Naive thymus-derived CD8-positive, alpha-beta T cell (primary cell): ENCODE measurements at regions not wholly inside any gene's neighbourhood (a gene's known extent, or its start where the extent isn't known, plus 50 kb on each side); places are given as distances from the start of the nearest gene placed in this dataset.

Experiments used
- ATAC-seq, 2 donors: fragments of 150-1000 bp; cut with Tn5 transposase in 1 of 2; sonication (Bioruptor Pico), chemical (Tn5 transposase) in 1 of 2; 1 replicate in 1 of 2; 2 replicates in 1 of 2; pipeline ENCODE4 v1.10.0; 2021; ENCODE audit warnings: mild to moderate bottlenecking in 2 of 2, moderate library complexity in 2 of 2
- POLR2A ChIA-PET: fragments of 350-600 bp; sonication (Branson Sonifier 250); formaldehyde crosslinking; loops from one replicate; lab custom pipeline; 2021; ENCODE audit warnings: antibody characterized with exemption; lab: Charles Lee
- DNase-seq, 10 donors: peaks; one replicate each; pipeline versions ENCODE4 v3.0.0 to v3.0.0-alpha.2; 2020 to 2022
- H3K27ac Mint-ChIP-seq, 10 donors: one replicate each; pipeline ENCODE4 v1.8.0; 2020 to 2022; ENCODE audit warnings: mild to moderate bottlenecking in 10 of 10, mixed read lengths in 10 of 10, moderate library complexity in 4 of 10, inconsistent platforms in 1 of 10
- H3K27me3 Mint-ChIP-seq, 5 donors: one replicate each; pipeline ENCODE4 v1.8.0; 2021 to 2022; ENCODE audit warnings: mixed read lengths in 5 of 5
- H3K36me3 Mint-ChIP-seq, 3 donors: one replicate each; pipeline ENCODE4 v1.8.0; 2020 to 2022; ENCODE audit warnings: mixed read lengths in 3 of 3, mild to moderate bottlenecking in 2 of 3, inconsistent platforms in 1 of 3
- H3K4me1 Mint-ChIP-seq, 4 donors: one replicate each; pipeline ENCODE4 v1.8.0; 2021 to 2022; ENCODE audit warnings: mixed read lengths in 4 of 4
- H3K4me3 Mint-ChIP-seq, 10 donors: one replicate each; pipeline ENCODE4 v1.8.0; 2020 to 2022; ENCODE audit warnings: mild to moderate bottlenecking in 10 of 10, mixed read lengths in 10 of 10, moderate library complexity in 6 of 10, inconsistent platforms in 1 of 10
- H3K9me3 Mint-ChIP-seq, 9 donors: one replicate each; pipeline ENCODE4 v1.8.0; 2020 to 2022; ENCODE audit warnings: mixed read lengths in 9 of 9, mild to moderate bottlenecking in 3 of 9, inconsistent platforms in 1 of 9, moderate library complexity in 1 of 9

DNA sequence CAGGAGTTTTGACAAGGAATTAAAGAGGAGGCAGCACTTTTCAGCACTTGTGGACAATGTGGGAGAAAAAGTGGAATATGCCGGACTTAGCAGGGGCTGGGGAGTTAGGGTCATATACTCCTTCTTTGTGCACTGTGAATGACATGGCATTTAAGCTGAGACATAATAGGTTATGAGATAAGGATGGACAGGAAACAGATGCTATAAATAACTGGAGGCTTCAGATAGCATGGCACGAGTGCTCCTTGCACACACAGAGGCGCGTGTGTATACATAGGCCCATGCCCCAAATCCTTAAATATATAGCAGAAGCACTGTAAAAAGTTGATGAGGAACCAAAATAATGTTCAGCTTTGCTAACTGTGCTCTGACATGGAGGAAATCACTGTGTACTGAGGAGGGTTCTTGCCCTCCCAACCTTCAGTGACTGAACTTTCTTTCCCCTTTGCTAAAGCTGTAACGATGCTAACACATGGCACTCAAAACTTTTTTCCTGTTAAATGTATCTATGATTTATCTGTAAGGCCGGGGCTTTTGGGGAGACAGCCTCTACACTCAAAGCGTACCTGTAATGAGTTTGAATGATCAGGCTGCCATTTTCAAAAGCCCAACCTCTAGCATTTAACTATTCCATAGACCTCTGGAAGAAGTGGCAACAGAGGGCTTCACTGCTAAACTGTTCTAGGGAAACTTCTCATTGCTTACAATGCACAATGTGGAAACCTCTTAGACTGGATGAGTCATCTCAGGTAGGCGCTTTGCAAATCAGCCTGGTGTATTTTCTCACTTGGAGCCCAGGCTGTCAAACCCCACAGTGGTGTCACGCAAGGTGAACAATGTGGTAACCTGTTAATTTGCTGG is 784.6 kb downstream of the NR2F2 start:
- ATAC-seq (no peak), DNase-seq (no peak)
- Mint-ChIP-seq H3K27ac (no peak overlapping the region), H3K4me3 (no peak overlapping the region), H3K36me3 (peaks cover 0 to 5% (median 0%) of the 10 kb centered on the region in 3 donors), H3K9me3 (peaks cover under 1 to 26% (median 12%) of the 10 kb centered on the region in 9 donors), H3K4me1 (no peaks in the 10 kb centered on the region), H3K27me3 (peaks cover 0 to 5% (median 0%) of the 10 kb centered on the region in 5 donors)
- POLR2A ChIA-PET, result no interaction called here

DNA sequence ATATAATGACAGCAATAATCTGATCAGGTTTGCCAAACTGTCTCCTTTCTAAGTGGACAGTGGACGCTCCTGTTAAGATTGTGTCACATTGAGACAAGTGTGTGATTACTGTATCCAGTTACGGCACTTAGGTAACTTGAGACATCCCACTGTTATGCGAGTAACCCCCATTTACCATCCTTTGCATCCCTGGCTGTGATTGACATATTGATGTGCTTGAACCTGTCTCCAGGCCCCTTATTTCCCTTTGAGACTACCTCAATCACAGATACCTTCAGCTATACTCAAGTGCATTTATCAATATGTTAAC is 785.2 kb downstream of the NR2F2 start:
- no peak overlapping the region for H3K27ac Mint-ChIP-seq
- H3K4me3 Mint-ChIP-seq, result no peak overlapping the region
- no peaks in the 10 kb centered on the region for H3K4me1 Mint-ChIP-seq
- peaks cover 0 to 5% (median 0%) of the 10 kb centered on the region in 3 donors for H3K36me3 Mint-ChIP-seq
- ATAC-seq, result no peak
- DNase-seq, result no peak
- H3K27me3 Mint-ChIP-seq, result peaks cover 0 to 5% (median 0%) of the 10 kb centered on the region in 5 donors
- POLR2A ChIA-PET, result no interaction called here
- peaks cover 5 to 22% (median 12%) of the 10 kb centered on the region in 9 donors for H3K9me3 Mint-ChIP-seq

GRCh38 chr15:97124790-97125189 is 794.3 kb downstream of the NR2F2 start:
- H3K27me3 Mint-ChIP-seq, result no peaks in the 10 kb centered on the region
- no peaks in the 10 kb centered on the region for H3K4me1 Mint-ChIP-seq
- H3K4me3 Mint-ChIP-seq, result no peak overlapping the region
- H3K36me3 Mint-ChIP-seq, result peaks cover 0 to 5% (median 0%) of the 10 kb centered on the region in 3 donors
- H3K9me3 Mint-ChIP-seq, result peaks cover 2 to 20% (median 10%) of the 10 kb centered on the region in 9 donors
- ATAC-seq (no peak), DNase-seq (no peak)
- H3K27ac Mint-ChIP-seq, result no peak overlapping the region
- POLR2A ChIA-PET, result no interaction called here

DNA sequence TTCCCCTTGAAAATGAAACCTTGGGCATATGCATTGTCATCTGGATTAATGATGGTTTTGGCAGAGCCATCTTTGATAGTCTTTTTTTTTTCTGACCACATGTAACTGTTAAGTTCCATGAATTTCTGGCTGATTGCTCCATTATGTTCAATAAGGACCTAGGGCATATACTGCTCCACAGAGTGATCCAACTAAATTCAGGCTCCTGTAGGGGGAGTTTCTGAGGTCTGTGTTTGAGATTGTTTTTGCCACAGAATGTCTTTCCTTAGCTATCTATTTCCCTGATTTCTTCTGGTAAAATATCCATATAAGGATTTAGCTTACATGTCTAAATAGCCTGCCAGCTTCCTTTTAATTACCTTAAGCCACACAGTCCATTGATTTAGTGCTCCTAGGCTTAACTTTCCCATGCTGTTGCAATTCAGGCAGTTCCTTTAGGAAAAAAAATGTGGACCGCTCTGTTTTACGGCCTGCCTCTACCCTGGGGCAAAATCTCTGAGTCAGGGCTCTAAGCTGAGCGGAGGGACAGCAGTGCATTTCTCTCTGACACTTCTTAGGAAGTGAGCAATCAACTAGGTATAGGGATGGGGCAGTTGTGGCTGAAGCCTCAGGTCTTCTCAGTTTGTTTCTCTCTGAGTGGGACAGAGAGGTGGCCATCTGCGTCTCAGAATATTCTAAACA is 796.2 kb downstream of the NR2F2 start:
- DNase-seq, result no peak
- POLR2A ChIA-PET, result no interaction called here
- Mint-ChIP-seq H3K27ac (no peak overlapping the region), H3K4me3 (no peak overlapping the region), H3K36me3 (peaks cover 0 to 5% (median 0%) of the 10 kb centered on the region in 3 donors), H3K4me1 (no peaks in the 10 kb centered on the region), H3K27me3 (no peaks in the 10 kb centered on the region), H3K9me3 (peaks cover 0 to 18% (median 10%) of the 10 kb centered on the region in 9 donors)
- no peak for ATAC-seq

DNA sequence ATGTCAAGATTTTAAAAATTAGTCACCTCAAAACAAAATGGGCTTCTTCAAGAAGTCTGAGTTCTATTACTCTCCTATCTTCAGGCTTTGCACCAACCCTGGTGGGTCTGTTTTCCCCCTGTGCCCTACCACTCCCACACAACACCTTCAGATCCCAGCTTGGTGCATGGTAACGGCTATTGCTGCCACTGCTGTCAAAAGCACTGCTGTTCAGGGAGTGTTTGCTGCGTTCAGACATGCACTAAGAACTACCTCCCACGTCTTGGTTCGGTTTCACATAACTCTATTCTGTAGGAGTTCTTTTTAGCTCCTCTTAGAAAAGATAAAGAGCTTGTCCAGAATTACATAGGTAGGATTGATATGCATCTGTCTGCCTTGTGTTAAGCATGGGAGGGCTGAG is 799.2 kb downstream of the NR2F2 start:
- POLR2A ChIA-PET, result no interaction called here
- H3K9me3 Mint-ChIP-seq, result peaks cover 2 to 26% (median 15%) of the 10 kb centered on the region in 9 donors
- DNase-seq (no peak), ATAC-seq (no peak)
- H3K4me3 Mint-ChIP-seq, result no peak overlapping the region
- H3K27me3 Mint-ChIP-seq, result peaks cover 0 to 12% (median 2%) of the 10 kb centered on the region in 5 donors
- H3K36me3 Mint-ChIP-seq, result peaks cover 0 to 5% (median 0%) of the 10 kb centered on the region in 3 donors
- no peaks in the 10 kb centered on the region for H3K4me1 Mint-ChIP-seq
- H3K27ac Mint-ChIP-seq, result no peak overlapping the region

DNA sequence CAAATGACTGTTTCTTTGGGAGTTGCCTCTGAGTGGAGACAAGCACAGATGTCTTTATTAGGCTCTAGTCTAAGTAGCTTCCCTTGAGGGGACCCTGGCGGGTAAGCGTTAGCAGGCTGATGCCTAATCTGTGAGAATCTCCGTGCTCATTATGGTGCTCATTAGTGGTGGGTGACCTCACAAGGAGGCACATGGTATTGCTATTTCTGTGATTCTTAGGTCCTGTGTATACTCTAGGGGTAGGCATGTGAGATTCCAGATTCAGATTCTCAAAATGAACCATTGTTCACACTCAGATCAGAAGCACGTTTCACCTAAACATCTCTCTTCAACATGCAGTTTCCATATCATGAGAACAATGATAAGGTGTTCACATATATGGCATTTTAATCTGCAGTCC is 809.7 kb downstream of the NR2F2 start:
- DNase-seq (no peak), ATAC-seq (no peak)
- H3K9me3 Mint-ChIP-seq, result peaks cover 0 to 23% (median 5%) of the 10 kb centered on the region in 9 donors
- no peaks in the 10 kb centered on the region for H3K27me3 Mint-ChIP-seq
- POLR2A ChIA-PET, result no interaction called here
- H3K27ac Mint-ChIP-seq, result no peak overlapping the region
- H3K4me1 Mint-ChIP-seq, result no peaks in the 10 kb centered on the region
- H3K36me3 Mint-ChIP-seq, result no peaks in the 10 kb centered on the region
- no peak overlapping the region for H3K4me3 Mint-ChIP-seq

DNA sequence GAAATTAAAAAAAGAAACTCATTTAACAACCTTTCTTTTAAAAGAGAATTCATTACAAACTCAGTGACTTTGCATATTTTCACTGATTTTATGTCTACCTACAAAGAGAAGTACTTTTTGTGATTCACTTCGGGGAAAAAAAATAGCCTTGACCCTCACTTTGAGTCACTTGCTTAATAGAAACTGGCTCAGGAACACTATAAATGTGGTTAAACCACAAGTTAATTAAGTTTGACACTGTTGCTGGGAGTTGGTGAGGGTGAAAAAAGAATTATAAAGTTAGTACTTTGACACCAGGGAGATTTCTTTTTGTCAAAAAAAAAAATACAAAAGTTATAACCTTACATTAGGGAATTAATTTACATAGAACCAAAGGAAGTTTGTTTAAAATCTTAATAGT is 810.9 kb downstream of the NR2F2 start:
- ATAC-seq (no peak), DNase-seq (no peak)
- POLR2A ChIA-PET, result no interaction called here
- Mint-ChIP-seq H3K4me1 (no peaks in the 10 kb centered on the region), H3K4me3 (no peak overlapping the region), H3K27me3 (peaks cover 0 to 1% (median 0%) of the 10 kb centered on the region in 5 donors), H3K36me3 (no peaks in the 10 kb centered on the region), H3K27ac (no peak overlapping the region), H3K9me3 (peaks cover 0 to 17% (median 4%) of the 10 kb centered on the region in 9 donors)

DNA sequence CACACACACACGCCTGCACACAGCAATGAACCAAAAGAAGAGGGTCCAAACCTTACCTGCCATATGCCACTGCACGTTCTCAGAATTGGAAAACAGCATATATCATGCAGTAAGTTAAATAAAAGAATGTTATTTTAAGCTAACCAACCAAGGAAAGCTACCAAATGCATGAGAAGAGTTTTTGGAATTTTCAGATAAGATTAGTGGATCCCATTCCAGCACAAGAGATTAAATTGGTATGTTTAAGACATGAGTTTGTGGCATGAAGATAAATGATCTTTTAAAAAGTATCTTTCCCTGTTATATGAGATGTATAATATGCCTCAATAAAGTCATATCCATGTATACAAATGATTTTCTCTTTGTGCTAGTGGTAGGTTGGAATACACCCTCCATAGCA is 811.4 kb downstream of the NR2F2 start:
- no peaks in the 10 kb centered on the region for H3K36me3 Mint-ChIP-seq
- no peak for ATAC-seq
- H3K4me3 Mint-ChIP-seq, result no peak overlapping the region
- POLR2A ChIA-PET, result no interaction called here
- no peaks in the 10 kb centered on the region for H3K4me1 Mint-ChIP-seq
- DNase-seq, result no peak
- H3K27me3 Mint-ChIP-seq, result peaks cover 0 to 1% (median 0%) of the 10 kb centered on the region in 5 donors
- H3K9me3 Mint-ChIP-seq, result peaks cover 0 to 15% (median 4%) of the 10 kb centered on the region in 9 donors
- no peak overlapping the region for H3K27ac Mint-ChIP-seq

- Mint-ChIP-seq H3K27me3 (peaks cover 0 to 4% (median 0%) of the 10 kb centered on the region in 5 donors), H3K9me3 (peaks cover 0 to 13% (median 4%) of the 10 kb centered on the region in 9 donors), H3K27ac (no peak overlapping the region), H3K36me3 (no peaks in the 10 kb centered on the region), H3K4me1 (peaks cover 0 to 2% (median 0%) of the 10 kb centered on the region in 4 donors), H3K4me3 (no peak overlapping the region)
- ATAC-seq, result no peak
- POLR2A ChIA-PET, result no interaction called here
- no peak for DNase-seq
Observed at GRCh38 chr15:97143592-97144376, 813.3 kb downstream of the NR2F2 start.

- Mint-ChIP-seq H3K9me3 (peaks cover 0 to 10% (median 4%) of the 10 kb centered on the region in 9 donors), H3K4me1 (peaks cover 0 to 2% (median 0%) of the 10 kb centered on the region in 4 donors), H3K4me3 (no peak overlapping the region), H3K36me3 (no peaks in the 10 kb centered on the region), H3K27me3 (peaks cover 0 to 4% (median 0%) of the 10 kb centered on the region in 5 donors), H3K27ac (no peak overlapping the region)
- ATAC-seq (no peak), DNase-seq (no peak)
- POLR2A ChIA-PET, result no interaction called here
Observed at GRCh38 chr15:97144377-97144711, 813.8 kb downstream of the NR2F2 start.

DNA sequence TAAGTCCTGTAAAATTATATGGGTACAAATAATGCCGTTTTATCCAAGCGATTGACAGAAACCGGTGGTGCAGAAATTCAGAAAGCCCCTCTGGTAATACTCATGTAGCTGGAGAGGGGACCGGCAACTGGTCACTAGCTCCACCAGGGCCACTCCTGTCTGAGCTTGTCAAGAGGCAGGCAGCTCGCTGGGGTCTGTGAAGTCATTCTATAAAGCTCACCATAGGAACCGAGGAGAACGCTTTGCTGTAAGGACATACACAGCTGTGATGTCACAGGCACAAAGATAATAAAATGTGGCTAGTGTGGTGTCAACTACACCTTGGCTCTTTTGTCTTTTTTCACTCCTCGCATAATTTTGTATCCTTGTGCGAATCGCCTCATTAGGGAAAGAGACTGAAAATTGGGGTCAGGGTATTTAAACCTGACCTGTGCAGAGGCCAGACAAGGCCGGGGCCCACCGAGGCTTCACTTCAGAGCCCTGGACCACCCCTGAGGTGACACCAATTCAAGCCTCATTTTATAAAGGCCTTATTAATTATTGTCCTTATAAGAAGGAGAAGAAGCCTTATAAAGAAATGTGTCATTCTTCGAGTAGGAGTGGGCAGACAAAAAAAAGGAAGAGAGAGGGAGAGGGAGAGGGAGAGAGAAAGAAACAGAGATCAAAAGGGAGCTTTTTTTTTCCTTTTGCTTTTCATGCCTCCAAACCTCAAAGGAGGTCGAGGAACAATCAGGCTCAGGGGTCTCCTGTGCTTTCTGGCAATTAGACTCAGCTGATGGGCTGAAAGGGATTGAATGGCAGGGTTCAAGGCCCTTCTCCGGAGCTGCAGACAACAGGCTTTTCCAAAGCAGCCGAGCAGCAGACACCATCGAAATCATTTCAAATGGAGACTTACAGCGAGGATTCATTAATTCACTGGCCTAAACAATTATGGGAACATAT is 813.3 kb upstream of the ARRDC4 start:
- Mint-ChIP-seq H3K27me3 (peaks cover 0 to 8% (median 0%) of the 10 kb centered on the region in 5 donors), H3K9me3 (peaks cover 0 to 10% (median 4%) of the 10 kb centered on the region in 9 donors), H3K4me3 (no peak overlapping the region), H3K27ac (no peak overlapping the region), H3K36me3 (no peaks in the 10 kb centered on the region), H3K4me1 (peaks cover 0 to 2% (median 0%) of the 10 kb centered on the region in 4 donors)
- POLR2A ChIA-PET, result no interaction called here
- ATAC-seq (no peak), DNase-seq (no peak)

DNA sequence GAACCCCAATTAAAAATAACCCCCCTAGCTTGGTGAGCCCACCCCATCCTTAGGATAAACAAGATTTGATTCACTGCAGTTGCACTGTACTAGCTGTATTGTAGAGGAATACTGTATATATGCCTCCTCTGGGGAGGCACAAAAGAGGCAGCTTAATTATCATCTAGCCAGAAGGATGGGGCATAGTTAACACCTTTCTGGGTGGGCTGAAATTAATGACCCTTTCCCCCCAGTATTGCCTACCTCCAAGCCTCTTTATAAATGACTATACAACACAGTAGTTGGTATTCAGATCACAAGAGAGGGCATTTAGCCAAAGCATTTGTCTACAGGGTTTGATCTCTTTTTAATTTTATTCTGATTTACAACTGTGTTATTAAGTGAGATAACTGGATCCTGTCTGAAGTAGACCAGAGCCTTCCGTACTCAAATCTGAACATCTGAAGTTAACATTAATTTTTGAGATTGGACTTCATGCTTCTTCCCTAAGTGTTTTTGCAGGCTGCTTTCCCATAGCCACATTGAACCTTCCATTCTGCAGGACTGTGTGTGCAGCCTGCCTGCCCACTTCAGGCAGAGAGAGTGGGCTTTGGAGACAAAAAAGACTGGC is 807.0 kb upstream of the ARRDC4 start:
- Mint-ChIP-seq H3K9me3 (peaks cover 0 to 3% (median 0%) of the 10 kb centered on the region in 9 donors), H3K4me3 (no peak overlapping the region), H3K36me3 (no peaks in the 10 kb centered on the region), H3K27ac (no peak overlapping the region), H3K27me3 (peaks cover 0 to 4% (median 0%) of the 10 kb centered on the region in 5 donors), H3K4me1 (no peaks in the 10 kb centered on the region)
- no peak for DNase-seq
- ATAC-seq, result no peak
- POLR2A ChIA-PET, result no interaction called here
